ENCODE measurements at regions not wholly inside any gene's neighbourhood (a gene's known extent, or its start where the extent isn't known, plus 50 kb on each side); places are given as distances from the start of the nearest gene placed in this dataset.

- H3K36me3 ChIP-seq (ENCODE audit: insufficient read depth, insufficient read length, low read length): no peaks in the 10 kb centered on the region
- no peak for DNase-seq (ENCODE audit: low read depth, low spot score)
- H3K9me3 ChIP-seq (ENCODE audit: insufficient read depth, low read length): no peaks in the 10 kb centered on the region
- no peaks in the 10 kb centered on the region for H3K27me3 ChIP-seq (ENCODE audit: insufficient read depth, insufficient read length)
- H3K4me1 ChIP-seq (ENCODE audit: insufficient read depth, insufficient read length): peaks cover 2% of the 10 kb centered on the region
- no peak for TF ChIP-seq ZNF274 (IDR thresholded peaks at IDR 0.05; ENCODE audit: low read depth, low read length)
- TF ChIP-seq SUZ12 (IDR thresholded peaks at IDR 0.05; ENCODE audit: extremely low read depth, insufficient read depth, insufficient read length): no peak
- no peak for TF ChIP-seq YY1 (IDR thresholded peaks at IDR 0.05; ENCODE audit: insufficient read depth, insufficient read length)
- H3K4me3 ChIP-seq (ENCODE audit: insufficient read length, low read depth): no peak overlapping the region
- H3K9ac ChIP-seq (ENCODE audit: insufficient read length, low read depth): no peak overlapping the region
Measured at GRCh38 chr7:155211761-155212160, 85.9 kb upstream of the INSIG1 start.

- no peak for DNase-seq (ENCODE audit: low read depth, low spot score)
- H3K4me3 ChIP-seq (ENCODE audit: insufficient read length, low read depth): no peak overlapping the region
Measured at GRCh38 chr7:155212301-155213015, 85.2 kb upstream of the INSIG1 start.

GRCh38 chr7:155213385-155213784 is 84.3 kb upstream of the INSIG1 start:
- no peak overlapping the region for H3K9ac ChIP-seq (ENCODE audit: insufficient read length, low read depth)
- H3K36me3 ChIP-seq (ENCODE audit: insufficient read depth, insufficient read length, low read length): no peaks in the 10 kb centered on the region
- TF ChIP-seq SUZ12 (IDR thresholded peaks at IDR 0.05; ENCODE audit: extremely low read depth, insufficient read depth, insufficient read length): no peak
- no peak for TF ChIP-seq YY1 (IDR thresholded peaks at IDR 0.05; ENCODE audit: insufficient read depth, insufficient read length)
- TF ChIP-seq ZNF274 (IDR thresholded peaks at IDR 0.05; ENCODE audit: low read depth, low read length): no peak
- H3K27me3 ChIP-seq (ENCODE audit: insufficient read depth, insufficient read length): no peaks in the 10 kb centered on the region
- H3K4me3 ChIP-seq (ENCODE audit: insufficient read length, low read depth): no peak overlapping the region
- peaks cover 2% of the 10 kb centered on the region for H3K4me1 ChIP-seq (ENCODE audit: insufficient read depth, insufficient read length)
- DNase-seq (ENCODE audit: low read depth, low spot score): no peak
- H3K9me3 ChIP-seq (ENCODE audit: insufficient read depth, low read length): no peaks in the 10 kb centered on the region

More at GRCh38 chr7:155212301-155213015, 85.2 kb upstream of the INSIG1 start:
- TF ChIP-seq ZNF274 (IDR thresholded peaks at IDR 0.05; ENCODE audit: low read depth, low read length) (no peak), SUZ12 (IDR thresholded peaks at IDR 0.05; ENCODE audit: extremely low read depth, insufficient read depth, insufficient read length) (no peak), YY1 (IDR thresholded peaks at IDR 0.05; ENCODE audit: insufficient read depth, insufficient read length) (no peak)
- Histone ChIP-seq H3K9me3 (ENCODE audit: insufficient read depth, low read length) (no peaks in the 10 kb centered on the region), H3K9ac (ENCODE audit: insufficient read length, low read depth) (no peak overlapping the region), H3K4me1 (ENCODE audit: insufficient read depth, insufficient read length) (peaks cover 2% of the 10 kb centered on the region), H3K27me3 (ENCODE audit: insufficient read depth, insufficient read length) (no peaks in the 10 kb centered on the region), H3K36me3 (ENCODE audit: insufficient read depth, insufficient read length, low read length) (no peaks in the 10 kb centered on the region)

GRCh38 chr7:155213955-155214740 is 83.5 kb upstream of the INSIG1 start:
- no peak overlapping the region for H3K4me3 ChIP-seq (ENCODE audit: insufficient read length, low read depth)
- no peaks in the 10 kb centered on the region for H3K36me3 ChIP-seq (ENCODE audit: insufficient read depth, insufficient read length, low read length)
- no peak overlapping the region for H3K9ac ChIP-seq (ENCODE audit: insufficient read length, low read depth)
- no peaks in the 10 kb centered on the region for H3K27me3 ChIP-seq (ENCODE audit: insufficient read depth, insufficient read length)
- H3K4me1 ChIP-seq (ENCODE audit: insufficient read depth, insufficient read length): peaks cover 2% of the 10 kb centered on the region
- H3K9me3 ChIP-seq (ENCODE audit: insufficient read depth, low read length): no peaks in the 10 kb centered on the region
- TF ChIP-seq SUZ12 (IDR thresholded peaks at IDR 0.05; ENCODE audit: extremely low read depth, insufficient read depth, insufficient read length) (no peak), ZNF274 (IDR thresholded peaks at IDR 0.05; ENCODE audit: low read depth, low read length) (no peak), YY1 (IDR thresholded peaks at IDR 0.05; ENCODE audit: insufficient read depth, insufficient read length) (no peak)
- no peak for DNase-seq (ENCODE audit: low read depth, low spot score)

- Histone ChIP-seq H3K4me1 (ENCODE audit: insufficient read depth, insufficient read length) (peaks cover 10% of the 10 kb centered on the region), H3K9me3 (ENCODE audit: insufficient read depth, low read length) (no peaks in the 10 kb centered on the region), H3K36me3 (ENCODE audit: insufficient read depth, insufficient read length, low read length) (no peaks in the 10 kb centered on the region), H3K4me3 (ENCODE audit: insufficient read length, low read depth) (no peak overlapping the region), H3K27me3 (ENCODE audit: insufficient read depth, insufficient read length) (no peaks in the 10 kb centered on the region), H3K9ac (ENCODE audit: insufficient read length, low read depth) (no peak overlapping the region)
- no peak for TF ChIP-seq ZNF274 (IDR thresholded peaks at IDR 0.05; ENCODE audit: low read depth, low read length)
- TF ChIP-seq SUZ12 (IDR thresholded peaks at IDR 0.05; ENCODE audit: extremely low read depth, insufficient read depth, insufficient read length): no peak
- TF ChIP-seq YY1 (IDR thresholded peaks at IDR 0.05; ENCODE audit: insufficient read depth, insufficient read length): no peak
- DNase-seq (ENCODE audit: low read depth, low spot score): no peak
Measured at GRCh38 chr7:155215576-155216325, 81.9 kb upstream of the INSIG1 start.

GRCh38 chr7:155216475-155217272 is 81.0 kb upstream of the INSIG1 start:
- no peak overlapping the region for H3K4me3 ChIP-seq (ENCODE audit: insufficient read length, low read depth)
- peaks cover 12% of the 10 kb centered on the region for H3K4me1 ChIP-seq (ENCODE audit: insufficient read depth, insufficient read length)
- no peaks in the 10 kb centered on the region for H3K9me3 ChIP-seq (ENCODE audit: insufficient read depth, low read length)
- no peak for DNase-seq (ENCODE audit: low read depth, low spot score)
- H3K36me3 ChIP-seq (ENCODE audit: insufficient read depth, insufficient read length, low read length): no peaks in the 10 kb centered on the region
- no peaks in the 10 kb centered on the region for H3K27me3 ChIP-seq (ENCODE audit: insufficient read depth, insufficient read length)
- H3K9ac ChIP-seq (ENCODE audit: insufficient read length, low read depth): no peak overlapping the region
- no peak for TF ChIP-seq ZNF274 (IDR thresholded peaks at IDR 0.05; ENCODE audit: low read depth, low read length)
- TF ChIP-seq SUZ12 (IDR thresholded peaks at IDR 0.05; ENCODE audit: extremely low read depth, insufficient read depth, insufficient read length): no peak
- TF ChIP-seq YY1 (IDR thresholded peaks at IDR 0.05; ENCODE audit: insufficient read depth, insufficient read length): no peak
